ENCODE measurements at regions not wholly inside any gene's neighbourhood (a gene's known extent, or its start where the extent isn't known, plus 50 kb on each side); places are given as distances from the start of the nearest gene placed in this dataset.
A peak's percentile ranks its signal among the peaks of the same experiment; 100 is the strongest.
"Not testable (repeated sequence)": the region's sequence is repeated elsewhere in the genome, so short reads cannot be mapped to it uniquely, and the experiment has no call there.

- ATAC-seq, result peak; percentile 88
- H3K4me1 ChIP-seq (replicated peaks in 1 of 2; ENCODE audit: control insufficient read depth in 2 of 2, insufficient read depth in 2 of 2, low read length in 2 of 2); BruUV-seq (replicated peaks); H3K27me3 ChIP-seq (ENCODE audit: control insufficient read depth in 2 of 2, insufficient read depth in 2 of 2, low read length in 2 of 2); H4K20me1 ChIP-seq (replicated peaks; ENCODE audit: control insufficient read depth, insufficient read depth, low read length); H3K9me3 ChIP-seq (replicated peaks; ENCODE audit: control insufficient read depth, insufficient read depth, low read depth, low read length); intact Hi-C loops (cut with micrococcal nuclease); H3K36me3 ChIP-seq (ENCODE audit: control insufficient read depth, insufficient read depth, low read length); in situ Hi-C loops (cut with MboI); CTCF ChIA-PET (ENCODE audit: low intra/inter-chr PET ratio); H3K9me1 ChIP-seq (ENCODE audit: control insufficient read depth, insufficient read depth, low read length): not testable (repeated sequence)
- Histone ChIP-seq H3K4me3 (peak overlapping the region; percentile 66), H2AFZ (ENCODE audit: low read depth, low read length) (peak overlapping the region; percentile 85), H3K27ac (ENCODE audit: extremely low read depth, low read depth, low read length) (peak overlapping the region; percentile 79), H3K9ac (ENCODE audit: insufficient read depth in 1 of 2, low read depth in 2 of 2, low read length in 2 of 2) (peak overlapping the region; percentile 92 to 98), H3K79me2 (ENCODE audit: control insufficient read depth, insufficient read depth, low read length) (peaks cover 66% of the 10 kb centered on the region), H3K4me2 (ENCODE audit: insufficient read depth, low read length) (peak overlapping the region; percentile 82)
- POLR2A ChIA-PET, result interaction anchor here (0.5 to 2.6 kb wide), 6 partner anchors 10 to 774 kb away, joined by 3 to 9 read pairs (median 4); partner anchors contain the start of gene CITED2
- DNase-seq (ENCODE audit: extremely low read depth in 1 of 4, low spot score in 3 of 4), result peak; percentile 74 to 92 (median 76)
- WGBS (ENCODE audit: insufficient coverage, low coverage, missing lambda C conversion rate), result 9% methylated on average over 42 of the region's 67 CpGs
- FAIRE-seq, result peak; percentile 77
- TF ChIP-seq RB1 (IDR thresholded peaks at IDR 0.05; ENCODE audit: low read depth) (peak; percentile 98), EP400 (IDR thresholded peaks at IDR 0.05) (peak; percentile 81), POLR2A (conservative IDR thresholded peaks at IDR 0.05) (peak; percentile 90), ZEB2 (IDR thresholded peaks at IDR 0.05) (0 out of 2 replicates have a peak, but pooled peaks have one; percentile 21), HMGN3 (IDR thresholded peaks at IDR 0.05; ENCODE audit: borderline replicate concordance, extremely low read depth, insufficient read length, low read depth, low read length) (peak; percentile 49), NRF1 (conservative IDR thresholded peaks at IDR 0.05 in 1 of 2, IDR thresholded peaks at IDR 0.05 in 1 of 2) (peak; percentile 95 to 96), POLR2B (IDR thresholded peaks at IDR 0.05; ENCODE audit: low read depth, partially characterized antibody) (peak; percentile 78), LCOR (CRISPR knock-in tag; IDR thresholded peaks at IDR 0.05) (0 out of 2 replicates have a peak, but pooled peaks have one; percentile 12), MBD2 (IDR thresholded peaks at IDR 0.05; ENCODE audit: borderline replicate concordance, low read depth) (peak; percentile 86; the same call in 1 of the 2 replicates), PHF8 (IDR thresholded peaks at IDR 0.05; ENCODE audit: borderline replicate concordance, low read length) (peak; percentile 79; the same call in 1 of the 2 replicates), DACH1 (IDR thresholded peaks at IDR 0.05; ENCODE audit: partially characterized antibody) (peak; percentile 66), TCF3 (CRISPR knock-in tag; IDR thresholded peaks at IDR 0.05) (0 out of 2 replicates have a peak, but pooled peaks have one; percentile 16), SRF (CRISPR knock-in tag; IDR thresholded peaks at IDR 0.05) (peak in 1 of 2 experiments; percentile 48; a peak in 1 of 4 replicates)
- TF ChIP-seq, protein P1, sequence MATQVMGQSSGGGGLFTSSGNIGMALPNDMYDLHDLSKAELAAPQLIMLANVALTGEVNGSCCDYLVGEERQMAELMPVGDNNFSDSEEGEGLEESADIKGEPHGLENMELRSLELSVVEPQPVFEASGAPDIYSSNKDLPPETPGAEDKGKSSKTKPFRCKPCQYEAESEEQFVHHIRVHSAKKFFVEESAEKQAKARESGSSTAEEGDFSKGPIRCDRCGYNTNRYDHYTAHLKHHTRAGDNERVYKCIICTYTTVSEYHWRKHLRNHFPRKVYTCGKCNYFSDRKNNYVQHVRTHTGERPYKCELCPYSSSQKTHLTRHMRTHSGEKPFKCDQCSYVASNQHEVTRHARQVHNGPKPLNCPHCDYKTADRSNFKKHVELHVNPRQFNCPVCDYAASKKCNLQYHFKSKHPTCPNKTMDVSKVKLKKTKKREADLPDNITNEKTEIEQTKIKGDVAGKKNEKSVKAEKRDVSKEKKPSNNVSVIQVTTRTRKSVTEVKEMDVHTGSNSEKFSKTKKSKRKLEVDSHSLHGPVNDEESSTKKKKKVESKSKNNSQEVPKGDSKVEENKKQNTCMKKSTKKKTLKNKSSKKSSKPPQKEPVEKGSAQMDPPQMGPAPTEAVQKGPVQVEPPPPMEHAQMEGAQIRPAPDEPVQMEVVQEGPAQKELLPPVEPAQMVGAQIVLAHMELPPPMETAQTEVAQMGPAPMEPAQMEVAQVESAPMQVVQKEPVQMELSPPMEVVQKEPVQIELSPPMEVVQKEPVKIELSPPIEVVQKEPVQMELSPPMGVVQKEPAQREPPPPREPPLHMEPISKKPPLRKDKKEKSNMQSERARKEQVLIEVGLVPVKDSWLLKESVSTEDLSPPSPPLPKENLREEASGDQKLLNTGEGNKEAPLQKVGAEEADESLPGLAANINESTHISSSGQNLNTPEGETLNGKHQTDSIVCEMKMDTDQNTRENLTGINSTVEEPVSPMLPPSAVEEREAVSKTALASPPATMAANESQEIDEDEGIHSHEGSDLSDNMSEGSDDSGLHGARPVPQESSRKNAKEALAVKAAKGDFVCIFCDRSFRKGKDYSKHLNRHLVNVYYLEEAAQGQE (IDR thresholded peaks at IDR 0.05; ENCODE audit: borderline replicate concordance), result peak; percentile 69
- TF ChIP-seq, protein P1 (CRISPR knock-in tag; IDR thresholded peaks at IDR 0.05; ENCODE audit: low read depth), result peak; percentile 88
These were observed 773.7 kb upstream of the CITED2 start for GRCh38 chr6:140147825-140148814.

Measured in K562 (cell line).